GM23338 (cell line): ENCODE measurements at regions not wholly inside any gene's neighbourhood (a gene's known extent, or its start where the extent isn't known, plus 50 kb on each side); places are given as distances from the start of the nearest gene placed in this dataset.

ENCODE experiments used
- CREB1 ChIP-seq: fragments of 250-450 bp; sonication (Bioruptor Pico); IDR thresholded peaks from 2 replicates; pipeline ENCODE4 v1.5.0; 2020; ENCODE audit warnings: low read depth, mild to moderate bottlenecking, moderate library complexity
- ETS1 ChIP-seq: IDR thresholded peaks from 2 replicates; pipeline ENCODE4 v1.6.1; 2016; ENCODE audit warnings: antibody characterized with exemption
- EZH2 ChIP-seq: fragments of 200-600 bp; sonication (generic); IDR thresholded peaks from one replicate; pipeline ENCODE4 v1.8.0; 2017; ENCODE audit warnings: antibody characterized with exemption, mild to moderate bottlenecking, low read depth; ENCODE audit not compliant: unreplicated experiment
- EZH2phosphoT487 ChIP-seq: fragments of 200-600 bp; sonication (generic); IDR thresholded peaks from one replicate; pipeline ENCODE4 v1.8.1; 2018; ENCODE audit warnings: antibody characterized with exemption; ENCODE audit not compliant: unreplicated experiment
- JUNB ChIP-seq: IDR thresholded peaks from one replicate; pipeline ENCODE4 v1.6.1; 2016; ENCODE audit warnings: antibody characterized with exemption; ENCODE audit not compliant: unreplicated experiment
- NANOG ChIP-seq: IDR thresholded peaks from 2 replicates; pipeline ENCODE4 v1.6.1; 2016; ENCODE audit warnings: antibody characterized with exemption, borderline replicate concordance
- POLR2AphosphoS5 ChIP-seq: IDR thresholded peaks from 2 replicates; pipeline ENCODE4 v1.6.1; 2016; ENCODE audit warnings: antibody characterized with exemption, low read depth
- STAT1 ChIP-seq: IDR thresholded peaks from one replicate; pipeline ENCODE4 v1.6.1; 2016; ENCODE audit warnings: antibody characterized with exemption; ENCODE audit not compliant: unreplicated experiment
- ZNF114 ChIP-seq: fragments of 250-450 bp; sonication (Bioruptor Pico); IDR thresholded peaks from 2 replicates; pipeline ENCODE4 v1.5.0; 2020; ENCODE audit warnings: mild to moderate bottlenecking, moderate library complexity
- ZNF331 ChIP-seq: fragments of 250-450 bp; sonication (Bioruptor Pico); IDR thresholded peaks from 2 replicates; pipeline ENCODE4 v1.5.0; 2020; ENCODE audit warnings: low read depth, mild to moderate bottlenecking, moderate library complexity
- TF ChIP-seq, protein P1 (sequence below), 2 experiments: fragments of 200-600 bp in 1 of 2; sonication (generic) in 1 of 2; conservative IDR thresholded peaks; 2 replicates each; pipeline versions ENCODE4 v1.5.1 to v1.6.1; 2016 to 2017; ENCODE audit warnings: antibody characterized with exemption in 2 of 2, low read depth in 2 of 2, mild to moderate bottlenecking in 2 of 2, moderate library complexity in 1 of 2
- TF ChIP-seq, protein P2 (sequence below): IDR thresholded peaks from one replicate; pipeline ENCODE4 v1.6.1; 2018; ENCODE audit warnings: antibody characterized with exemption; ENCODE audit not compliant: unreplicated experiment

GRCh38 chr21:31509194-31510017, 150.1 kb upstream of the SOD1 start:
- TF ChIP-seq POLR2AphosphoS5 = no peak
- TF ChIP-seq EZH2phosphoT487 = no peak
- TF ChIP-seq, protein P1, sequence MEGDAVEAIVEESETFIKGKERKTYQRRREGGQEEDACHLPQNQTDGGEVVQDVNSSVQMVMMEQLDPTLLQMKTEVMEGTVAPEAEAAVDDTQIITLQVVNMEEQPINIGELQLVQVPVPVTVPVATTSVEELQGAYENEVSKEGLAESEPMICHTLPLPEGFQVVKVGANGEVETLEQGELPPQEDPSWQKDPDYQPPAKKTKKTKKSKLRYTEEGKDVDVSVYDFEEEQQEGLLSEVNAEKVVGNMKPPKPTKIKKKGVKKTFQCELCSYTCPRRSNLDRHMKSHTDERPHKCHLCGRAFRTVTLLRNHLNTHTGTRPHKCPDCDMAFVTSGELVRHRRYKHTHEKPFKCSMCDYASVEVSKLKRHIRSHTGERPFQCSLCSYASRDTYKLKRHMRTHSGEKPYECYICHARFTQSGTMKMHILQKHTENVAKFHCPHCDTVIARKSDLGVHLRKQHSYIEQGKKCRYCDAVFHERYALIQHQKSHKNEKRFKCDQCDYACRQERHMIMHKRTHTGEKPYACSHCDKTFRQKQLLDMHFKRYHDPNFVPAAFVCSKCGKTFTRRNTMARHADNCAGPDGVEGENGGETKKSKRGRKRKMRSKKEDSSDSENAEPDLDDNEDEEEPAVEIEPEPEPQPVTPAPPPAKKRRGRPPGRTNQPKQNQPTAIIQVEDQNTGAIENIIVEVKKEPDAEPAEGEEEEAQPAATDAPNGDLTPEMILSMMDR (conservative IDR thresholded peaks at IDR 0.05; ENCODE audit: low read depth in 2 of 2) = peak; percentile 62 to 74
- no peak for TF ChIP-seq EZH2
- TF ChIP-seq ZNF331 (CRISPR knock-in tag) = no peak
- TF ChIP-seq CREB1 (CRISPR knock-in tag) = 0 out of 2 replicates have a peak, but pooled peaks have one; percentile 6
- TF ChIP-seq, protein P2, sequence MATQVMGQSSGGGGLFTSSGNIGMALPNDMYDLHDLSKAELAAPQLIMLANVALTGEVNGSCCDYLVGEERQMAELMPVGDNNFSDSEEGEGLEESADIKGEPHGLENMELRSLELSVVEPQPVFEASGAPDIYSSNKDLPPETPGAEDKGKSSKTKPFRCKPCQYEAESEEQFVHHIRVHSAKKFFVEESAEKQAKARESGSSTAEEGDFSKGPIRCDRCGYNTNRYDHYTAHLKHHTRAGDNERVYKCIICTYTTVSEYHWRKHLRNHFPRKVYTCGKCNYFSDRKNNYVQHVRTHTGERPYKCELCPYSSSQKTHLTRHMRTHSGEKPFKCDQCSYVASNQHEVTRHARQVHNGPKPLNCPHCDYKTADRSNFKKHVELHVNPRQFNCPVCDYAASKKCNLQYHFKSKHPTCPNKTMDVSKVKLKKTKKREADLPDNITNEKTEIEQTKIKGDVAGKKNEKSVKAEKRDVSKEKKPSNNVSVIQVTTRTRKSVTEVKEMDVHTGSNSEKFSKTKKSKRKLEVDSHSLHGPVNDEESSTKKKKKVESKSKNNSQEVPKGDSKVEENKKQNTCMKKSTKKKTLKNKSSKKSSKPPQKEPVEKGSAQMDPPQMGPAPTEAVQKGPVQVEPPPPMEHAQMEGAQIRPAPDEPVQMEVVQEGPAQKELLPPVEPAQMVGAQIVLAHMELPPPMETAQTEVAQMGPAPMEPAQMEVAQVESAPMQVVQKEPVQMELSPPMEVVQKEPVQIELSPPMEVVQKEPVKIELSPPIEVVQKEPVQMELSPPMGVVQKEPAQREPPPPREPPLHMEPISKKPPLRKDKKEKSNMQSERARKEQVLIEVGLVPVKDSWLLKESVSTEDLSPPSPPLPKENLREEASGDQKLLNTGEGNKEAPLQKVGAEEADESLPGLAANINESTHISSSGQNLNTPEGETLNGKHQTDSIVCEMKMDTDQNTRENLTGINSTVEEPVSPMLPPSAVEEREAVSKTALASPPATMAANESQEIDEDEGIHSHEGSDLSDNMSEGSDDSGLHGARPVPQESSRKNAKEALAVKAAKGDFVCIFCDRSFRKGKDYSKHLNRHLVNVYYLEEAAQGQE = no peak
- TF ChIP-seq ETS1 = no peak
- no peak for TF ChIP-seq STAT1
- no peak for TF ChIP-seq ZNF114 (CRISPR knock-in tag)
- TF ChIP-seq JUNB = no peak
- no peak for TF ChIP-seq NANOG
